ENCODE measurements at regions not wholly inside any gene's neighbourhood (a gene's known extent, or its start where the extent isn't known, plus 50 kb on each side); places are given as distances from the start of the nearest gene placed in this dataset.

GRCh38 chr1:60636946-60637345 is 445.4 kb upstream of the NFIA start:
- TF ChIP-seq POLR2A (IDR thresholded peaks at IDR 0.05) (no peak), CTCF (IDR thresholded peaks at IDR 0.05) (no peak)

Measured in thyroid gland (tissue), 4 donors.